ENCODE measurements at regions not wholly inside any gene's neighbourhood (a gene's known extent, or its start where the extent isn't known, plus 50 kb on each side); places are given as distances from the start of the nearest gene placed in this dataset.
A peak's percentile ranks its signal among the peaks of the same experiment; 100 is the strongest.

DNA sequence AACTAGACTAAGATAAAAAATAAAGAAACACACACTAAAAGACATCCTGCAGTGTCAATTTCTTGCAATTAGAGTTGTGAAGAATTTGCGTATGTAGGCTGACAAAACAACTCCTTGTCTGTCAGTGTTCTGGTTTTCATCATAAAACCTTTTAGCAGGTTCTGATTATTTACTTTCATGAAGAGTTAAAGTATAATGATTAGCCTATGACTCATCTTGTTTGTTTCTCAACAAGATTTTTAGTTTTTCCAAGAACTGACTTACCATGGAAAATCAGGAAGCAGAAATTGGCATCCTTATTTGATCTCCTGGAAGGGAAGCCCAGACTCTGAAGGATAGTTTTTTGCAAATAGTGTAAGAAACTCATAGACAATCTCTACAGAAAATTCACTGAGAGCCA is 848.7 kb upstream of the PCDH9 start:
- DNase-seq (peak; percentile 4), ATAC-seq (peak; percentile 35)
- no TSS peak for BruUV-seq (replicated peaks)
- H3K9me2 ChIP-seq (replicated peaks; ENCODE audit: low read length): no peaks in the 10 kb centered on the region
- H4K20me1 ChIP-seq (ENCODE audit: low read length): no peaks in the 10 kb centered on the region
- H3K4me3 ChIP-seq (ENCODE audit: low read length): no peak overlapping the region
- H3K36me3 ChIP-seq (ENCODE audit: low read depth, low read length): no peaks in the 10 kb centered on the region
- H3K79me2 ChIP-seq (ENCODE audit: low read length): no peaks in the 10 kb centered on the region
- H3K9ac ChIP-seq (ENCODE audit: low read length): no peak overlapping the region
- ChIA-PET CTCF (no interaction called here), POLR2A (ENCODE audit: unreplicated experiment) (no interaction called here)
- H3F3A ChIP-seq (ENCODE audit: low read length, unreplicated experiment): no peaks in the 10 kb centered on the region
- H3K4me2 ChIP-seq (ENCODE audit: low read length): no peak overlapping the region
- H3K9me3 ChIP-seq (ENCODE audit: low read length): no peaks in the 10 kb centered on the region
- H3K27me3 ChIP-seq (ENCODE audit: low read length): no peaks in the 10 kb centered on the region
- no peak overlapping the region for H3K27ac ChIP-seq (ENCODE audit: low read length)
- TF ChIP-seq EZH2phosphoT487 (IDR thresholded peaks at IDR 0.05; ENCODE audit: borderline replicate concordance, low read length) (no peak), EZH2 (IDR thresholded peaks at IDR 0.05; ENCODE audit: low read length, unreplicated experiment) (no peak)
- TF ChIP-seq, protein P1, sequence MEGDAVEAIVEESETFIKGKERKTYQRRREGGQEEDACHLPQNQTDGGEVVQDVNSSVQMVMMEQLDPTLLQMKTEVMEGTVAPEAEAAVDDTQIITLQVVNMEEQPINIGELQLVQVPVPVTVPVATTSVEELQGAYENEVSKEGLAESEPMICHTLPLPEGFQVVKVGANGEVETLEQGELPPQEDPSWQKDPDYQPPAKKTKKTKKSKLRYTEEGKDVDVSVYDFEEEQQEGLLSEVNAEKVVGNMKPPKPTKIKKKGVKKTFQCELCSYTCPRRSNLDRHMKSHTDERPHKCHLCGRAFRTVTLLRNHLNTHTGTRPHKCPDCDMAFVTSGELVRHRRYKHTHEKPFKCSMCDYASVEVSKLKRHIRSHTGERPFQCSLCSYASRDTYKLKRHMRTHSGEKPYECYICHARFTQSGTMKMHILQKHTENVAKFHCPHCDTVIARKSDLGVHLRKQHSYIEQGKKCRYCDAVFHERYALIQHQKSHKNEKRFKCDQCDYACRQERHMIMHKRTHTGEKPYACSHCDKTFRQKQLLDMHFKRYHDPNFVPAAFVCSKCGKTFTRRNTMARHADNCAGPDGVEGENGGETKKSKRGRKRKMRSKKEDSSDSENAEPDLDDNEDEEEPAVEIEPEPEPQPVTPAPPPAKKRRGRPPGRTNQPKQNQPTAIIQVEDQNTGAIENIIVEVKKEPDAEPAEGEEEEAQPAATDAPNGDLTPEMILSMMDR (conservative IDR thresholded peaks at IDR 0.05; ENCODE audit: low read depth, low read length): no peak
- no peak overlapping the region for H2AFZ ChIP-seq (ENCODE audit: low read length)
- H3K4me1 ChIP-seq (ENCODE audit: insufficient read depth, low read length): no peaks in the 10 kb centered on the region; the same call in 1 of the 2 replicates
- intact Hi-C loops (cut with micrococcal nuclease): no loop called here

DNA sequence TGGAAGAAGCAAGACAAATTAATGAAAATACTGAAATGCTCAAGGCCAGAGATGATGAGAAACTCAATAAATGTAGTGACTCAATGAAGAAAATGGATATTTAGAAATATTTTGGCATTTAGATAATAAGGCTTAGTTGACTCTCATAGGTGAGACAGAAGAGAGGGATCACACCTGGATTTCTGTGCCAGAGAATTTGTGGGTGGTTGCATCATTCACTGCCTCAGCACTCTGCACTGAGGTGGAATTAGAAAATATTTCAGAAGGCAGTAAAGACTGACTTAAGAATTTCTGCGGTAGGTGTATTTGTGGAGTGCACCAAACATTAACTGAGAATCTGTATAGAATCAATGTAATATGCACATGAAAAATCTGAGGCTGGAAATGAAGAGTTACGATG is 848.3 kb upstream of the PCDH9 start:
- H3K9me3 ChIP-seq (ENCODE audit: low read length): no peaks in the 10 kb centered on the region
- no peak overlapping the region for H3K27ac ChIP-seq (ENCODE audit: low read length)
- DNase-seq: no peak
- no peak; the same call in 1 of the 2 replicates for ATAC-seq
- H3F3A ChIP-seq (ENCODE audit: low read length, unreplicated experiment): no peaks in the 10 kb centered on the region
- H3K36me3 ChIP-seq (ENCODE audit: low read depth, low read length): no peaks in the 10 kb centered on the region
- no peaks in the 10 kb centered on the region; the same call in 1 of the 2 replicates for H3K4me1 ChIP-seq (ENCODE audit: insufficient read depth, low read length)
- no peak overlapping the region for H2AFZ ChIP-seq (ENCODE audit: low read length)
- TF ChIP-seq EZH2 (IDR thresholded peaks at IDR 0.05; ENCODE audit: low read length, unreplicated experiment) (no peak), EZH2phosphoT487 (IDR thresholded peaks at IDR 0.05; ENCODE audit: borderline replicate concordance, low read length) (no peak)
- TF ChIP-seq, protein P1 (conservative IDR thresholded peaks at IDR 0.05; ENCODE audit: low read depth, low read length): no peak
- H3K27me3 ChIP-seq (ENCODE audit: low read length): no peaks in the 10 kb centered on the region
- no peaks in the 10 kb centered on the region for H4K20me1 ChIP-seq (ENCODE audit: low read length)
- H3K9ac ChIP-seq (ENCODE audit: low read length): no peak overlapping the region
- H3K4me2 ChIP-seq (ENCODE audit: low read length): no peak overlapping the region
- no peak overlapping the region for H3K4me3 ChIP-seq (ENCODE audit: low read length)
- CTCF ChIA-PET: no interaction called here
- POLR2A ChIA-PET (ENCODE audit: unreplicated experiment): no interaction called here
- H3K79me2 ChIP-seq (ENCODE audit: low read length): no peaks in the 10 kb centered on the region
- BruUV-seq (replicated peaks): no TSS peak
- no peaks in the 10 kb centered on the region for H3K9me2 ChIP-seq (replicated peaks; ENCODE audit: low read length)
- intact Hi-C loops (cut with micrococcal nuclease): no loop called here

DNA sequence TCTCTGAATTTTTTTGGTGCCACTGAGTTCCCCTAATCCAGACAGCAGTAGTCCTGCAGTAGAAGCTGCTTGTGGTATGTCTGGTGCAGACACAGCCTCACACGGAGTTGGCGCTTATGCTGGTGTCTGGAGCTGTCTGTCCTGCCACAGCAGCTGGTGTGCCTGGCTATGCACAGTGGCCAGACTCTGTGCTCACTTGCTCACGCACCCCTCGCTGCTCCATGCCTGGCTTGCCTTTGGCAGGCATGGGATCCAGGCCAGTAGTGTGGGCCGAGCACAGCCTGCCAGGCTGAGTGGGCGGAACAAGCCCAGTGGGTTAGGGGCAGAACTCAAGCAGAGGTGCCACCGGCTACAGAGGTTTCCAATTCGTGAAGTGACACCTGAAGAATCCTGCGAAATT is 845.9 kb upstream of the PCDH9 start:
- Histone ChIP-seq H3K4me2 (ENCODE audit: low read length) (no peak overlapping the region), H3K9me3 (ENCODE audit: low read length) (no peaks in the 10 kb centered on the region), H3K4me1 (ENCODE audit: insufficient read depth, low read length) (no peaks in the 10 kb centered on the region; the same call in 1 of the 2 replicates), H2AFZ (ENCODE audit: low read length) (no peak overlapping the region), H3K79me2 (ENCODE audit: low read length) (no peaks in the 10 kb centered on the region), H3K9ac (ENCODE audit: low read length) (no peak overlapping the region), H3K27me3 (ENCODE audit: low read length) (no peaks in the 10 kb centered on the region), H3K27ac (ENCODE audit: low read length) (no peak overlapping the region), H4K20me1 (ENCODE audit: low read length) (no peaks in the 10 kb centered on the region), H3K9me2 (replicated peaks; ENCODE audit: low read length) (no peaks in the 10 kb centered on the region), H3K36me3 (ENCODE audit: low read depth, low read length) (no peaks in the 10 kb centered on the region), H3F3A (ENCODE audit: low read length, unreplicated experiment) (no peaks in the 10 kb centered on the region), H3K4me3 (ENCODE audit: low read length) (no peak overlapping the region)
- CTCF ChIA-PET: no interaction called here
- POLR2A ChIA-PET (ENCODE audit: unreplicated experiment): no interaction called here
- DNase-seq (no peak), ATAC-seq (no peak)
- no TSS peak for BruUV-seq (replicated peaks)
- TF ChIP-seq EZH2 (IDR thresholded peaks at IDR 0.05; ENCODE audit: low read length, unreplicated experiment) (no peak), EZH2phosphoT487 (IDR thresholded peaks at IDR 0.05; ENCODE audit: borderline replicate concordance, low read length) (no peak)
- TF ChIP-seq, protein P1 (conservative IDR thresholded peaks at IDR 0.05; ENCODE audit: low read depth, low read length): no peak
- intact Hi-C loops (cut with micrococcal nuclease): no loop called here

All from PC-3 (cell line).